Neural cell (in vitro differentiated cells): ENCODE measurements at regions not wholly inside any gene's neighbourhood (a gene's known extent, or its start where the extent isn't known, plus 50 kb on each side); places are given as distances from the start of the nearest gene placed in this dataset.

Experiments
- H2AFZ ChIP-seq: fragments of 200-600, 300-800 bp; sonication (generic), shearing (Covaris generic); 2 replicates; pipeline ENCODE4 v1.6.0; 2014; ENCODE audit warnings: low read depth, mild to moderate bottlenecking, antibody characterized with exemption, low read length, moderate library complexity
- H3F3A ChIP-seq: fragments of 200-600 bp; shearing (Covaris generic); 2 replicates; pipeline ENCODE4 v1.6.1; 2016; ENCODE audit warnings: mild to moderate bottlenecking, moderate library complexity, mixed read lengths, antibody characterized with exemption, low read length; ENCODE audit not compliant: insufficient read depth, poor library complexity, severe bottlenecking
- H3K27ac ChIP-seq: fragments of 200-600, 300-800 bp; sonication (generic), shearing (Covaris generic); 2 replicates; pipeline ENCODE4 v1.5.1; 2014; ENCODE audit warnings: mild to moderate bottlenecking, low read length, moderate library complexity
- H3K27me3 ChIP-seq: fragments of 300-800, 200-600 bp; sonication (generic), shearing (Covaris generic); 2 replicates; pipeline ENCODE4 v1.6.0; 2014; ENCODE audit warnings: mild to moderate bottlenecking, low read depth, low read length, moderate library complexity; ENCODE audit not compliant: insufficient read depth
- H3K36me3 ChIP-seq: fragments of 300-800, 200-600 bp; sonication (generic), shearing (Covaris generic); 2 replicates; pipeline ENCODE4 v1.5.1; 2014; ENCODE audit warnings: mild to moderate bottlenecking, antibody characterized with exemption, low read length, moderate library complexity; ENCODE audit not compliant: insufficient read depth
- H3K4me2 ChIP-seq: fragments of 300-800, 200-600 bp; sonication (generic), shearing (Covaris generic); 2 replicates; pipeline ENCODE4 v1.6.0; 2014; ENCODE audit warnings: mild to moderate bottlenecking, low read length
- H3K4me3 ChIP-seq: fragments of 300-800, 200-600 bp; sonication (generic), shearing (Covaris generic); 2 replicates; pipeline ENCODE4 v1.5.1; 2014; ENCODE audit warnings: mild to moderate bottlenecking, low read length, moderate library complexity
- H3K79me2 ChIP-seq: fragments of 200-600 bp; shearing (Covaris generic); replicated peaks from 2 replicates; pipeline ENCODE4 v1.6.0; 2014; ENCODE audit warnings: mild to moderate bottlenecking, low read length, moderate library complexity; ENCODE audit not compliant: insufficient read depth
- H3K9ac ChIP-seq: fragments of 300-800, 200-600 bp; sonication (generic), shearing (Covaris generic); 2 replicates; pipeline ENCODE4 v1.6.1; 2016; ENCODE audit warnings: mild to moderate bottlenecking, low read length, mixed read lengths
- H3K9me2 ChIP-seq: fragments of 200-600 bp; shearing (Covaris generic); 2 replicates; pipeline ENCODE4 v1.6.1; 2016; ENCODE audit warnings: mild to moderate bottlenecking, low read length, mixed read lengths; ENCODE audit not compliant: insufficient read depth
- H3K9me3 ChIP-seq: fragments of 200-600, 300-800 bp; sonication (generic), shearing (Covaris generic); 2 replicates; pipeline ENCODE4 v1.6.1; 2016; ENCODE audit warnings: mild to moderate bottlenecking, mixed run types, low read length, moderate library complexity, mixed read lengths
- H4K20me1 ChIP-seq: fragments of 200-600 bp; shearing (Covaris generic); 2 replicates; pipeline ENCODE4 v1.6.1; 2016; ENCODE audit warnings: mild to moderate bottlenecking, mixed run types; ENCODE audit not compliant: insufficient read depth
- EP300 ChIP-seq: fragments of 450-650 bp; conservative IDR thresholded peaks from 2 replicates; pipeline ENCODE4 v1.6.1; 2014; ENCODE audit warnings: antibody characterized with exemption, mild to moderate bottlenecking, moderate library complexity; ENCODE audit not compliant: poor library complexity, severe bottlenecking
- EZH2 ChIP-seq: fragments of 200-600, 300-800 bp; shearing (Covaris generic), sonication (generic); IDR thresholded peaks from 2 replicates; pipeline ENCODE4 v1.6.1; 2014; ENCODE audit warnings: antibody characterized with exemption, low read length, borderline replicate concordance, mild to moderate bottlenecking; ENCODE audit not compliant: insufficient read depth, poor library complexity, severe bottlenecking
- MXI1 ChIP-seq: fragments of 450-650 bp; conservative IDR thresholded peaks from 2 replicates; pipeline ENCODE4 v1.6.1; 2014; ENCODE audit warnings: antibody characterized with exemption, mild to moderate bottlenecking; ENCODE audit not compliant: poor library complexity, severe bottlenecking
- POLR2AphosphoS5 ChIP-seq: IDR thresholded peaks from 2 replicates; pipeline ENCODE4 v1.6.1; 2012
- RAD21 ChIP-seq: fragments of 450-650 bp; conservative IDR thresholded peaks from 2 replicates; pipeline ENCODE4 v1.6.1; 2014; ENCODE audit warnings: antibody characterized with exemption, mild to moderate bottlenecking, moderate library complexity
- SMC3 ChIP-seq: fragments of 450-650 bp; conservative IDR thresholded peaks from 2 replicates; pipeline ENCODE4 v1.6.1; 2014; ENCODE audit warnings: antibody characterized with exemption, mild to moderate bottlenecking, moderate library complexity; ENCODE audit not compliant: poor library complexity
- TAF1 ChIP-seq: IDR thresholded peaks from 2 replicates; pipeline ENCODE4 v1.6.1; 2012; ENCODE audit warnings: low read depth
- TF ChIP-seq, protein P1 (sequence below): IDR thresholded peaks from 2 replicates; pipeline ENCODE4 v1.6.1; 2012; ENCODE audit warnings: borderline replicate concordance
- TF ChIP-seq, protein P2 (sequence below): fragments of 450-650 bp; IDR thresholded peaks from 2 replicates; pipeline ENCODE4 v1.5.1; 2014; ENCODE audit warnings: antibody characterized with exemption, mild to moderate bottlenecking, moderate library complexity; ENCODE audit not compliant: poor library complexity, severe bottlenecking

DNA sequence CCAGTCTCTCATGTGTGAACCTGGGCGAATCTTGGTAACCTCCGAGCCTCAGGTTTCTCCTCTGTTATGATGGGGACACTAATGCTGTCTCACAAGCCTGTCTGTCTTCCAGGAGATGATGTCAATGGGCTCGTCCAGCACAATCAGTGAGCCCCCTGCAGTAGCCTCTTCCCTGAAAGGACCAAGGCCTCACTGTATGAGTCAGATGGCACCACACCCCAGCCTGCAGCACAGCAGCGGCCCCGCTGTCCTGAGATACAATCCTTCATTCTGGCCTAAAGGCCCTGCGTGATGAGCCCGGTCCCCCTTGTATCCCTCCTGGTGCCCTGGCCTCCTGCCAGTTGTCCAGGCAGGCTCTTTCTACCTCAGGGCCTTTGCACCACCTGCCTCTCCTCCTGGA is 234.4 kb downstream of the IRF8 start:
- Histone ChIP-seq H3K4me3 (no peak overlapping the region), H3K36me3 (no peaks in the 10 kb centered on the region), H3F3A (no peaks in the 10 kb centered on the region), H3K9ac (no peak overlapping the region), H4K20me1 (no peaks in the 10 kb centered on the region), H3K9me2 (no peaks in the 10 kb centered on the region), H3K79me2 (no peaks in the 10 kb centered on the region), H3K9me3 (no peaks in the 10 kb centered on the region), H3K27me3 (no peaks in the 10 kb centered on the region), H3K4me2 (no peak overlapping the region), H3K27ac (no peak overlapping the region), H2AFZ (no peak overlapping the region)
- TF ChIP-seq MXI1 = no peak
- TF ChIP-seq RAD21 = no peak
- TF ChIP-seq, protein P1, sequence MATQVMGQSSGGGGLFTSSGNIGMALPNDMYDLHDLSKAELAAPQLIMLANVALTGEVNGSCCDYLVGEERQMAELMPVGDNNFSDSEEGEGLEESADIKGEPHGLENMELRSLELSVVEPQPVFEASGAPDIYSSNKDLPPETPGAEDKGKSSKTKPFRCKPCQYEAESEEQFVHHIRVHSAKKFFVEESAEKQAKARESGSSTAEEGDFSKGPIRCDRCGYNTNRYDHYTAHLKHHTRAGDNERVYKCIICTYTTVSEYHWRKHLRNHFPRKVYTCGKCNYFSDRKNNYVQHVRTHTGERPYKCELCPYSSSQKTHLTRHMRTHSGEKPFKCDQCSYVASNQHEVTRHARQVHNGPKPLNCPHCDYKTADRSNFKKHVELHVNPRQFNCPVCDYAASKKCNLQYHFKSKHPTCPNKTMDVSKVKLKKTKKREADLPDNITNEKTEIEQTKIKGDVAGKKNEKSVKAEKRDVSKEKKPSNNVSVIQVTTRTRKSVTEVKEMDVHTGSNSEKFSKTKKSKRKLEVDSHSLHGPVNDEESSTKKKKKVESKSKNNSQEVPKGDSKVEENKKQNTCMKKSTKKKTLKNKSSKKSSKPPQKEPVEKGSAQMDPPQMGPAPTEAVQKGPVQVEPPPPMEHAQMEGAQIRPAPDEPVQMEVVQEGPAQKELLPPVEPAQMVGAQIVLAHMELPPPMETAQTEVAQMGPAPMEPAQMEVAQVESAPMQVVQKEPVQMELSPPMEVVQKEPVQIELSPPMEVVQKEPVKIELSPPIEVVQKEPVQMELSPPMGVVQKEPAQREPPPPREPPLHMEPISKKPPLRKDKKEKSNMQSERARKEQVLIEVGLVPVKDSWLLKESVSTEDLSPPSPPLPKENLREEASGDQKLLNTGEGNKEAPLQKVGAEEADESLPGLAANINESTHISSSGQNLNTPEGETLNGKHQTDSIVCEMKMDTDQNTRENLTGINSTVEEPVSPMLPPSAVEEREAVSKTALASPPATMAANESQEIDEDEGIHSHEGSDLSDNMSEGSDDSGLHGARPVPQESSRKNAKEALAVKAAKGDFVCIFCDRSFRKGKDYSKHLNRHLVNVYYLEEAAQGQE = no peak
- no peak for TF ChIP-seq TAF1
- TF ChIP-seq, protein P2, sequence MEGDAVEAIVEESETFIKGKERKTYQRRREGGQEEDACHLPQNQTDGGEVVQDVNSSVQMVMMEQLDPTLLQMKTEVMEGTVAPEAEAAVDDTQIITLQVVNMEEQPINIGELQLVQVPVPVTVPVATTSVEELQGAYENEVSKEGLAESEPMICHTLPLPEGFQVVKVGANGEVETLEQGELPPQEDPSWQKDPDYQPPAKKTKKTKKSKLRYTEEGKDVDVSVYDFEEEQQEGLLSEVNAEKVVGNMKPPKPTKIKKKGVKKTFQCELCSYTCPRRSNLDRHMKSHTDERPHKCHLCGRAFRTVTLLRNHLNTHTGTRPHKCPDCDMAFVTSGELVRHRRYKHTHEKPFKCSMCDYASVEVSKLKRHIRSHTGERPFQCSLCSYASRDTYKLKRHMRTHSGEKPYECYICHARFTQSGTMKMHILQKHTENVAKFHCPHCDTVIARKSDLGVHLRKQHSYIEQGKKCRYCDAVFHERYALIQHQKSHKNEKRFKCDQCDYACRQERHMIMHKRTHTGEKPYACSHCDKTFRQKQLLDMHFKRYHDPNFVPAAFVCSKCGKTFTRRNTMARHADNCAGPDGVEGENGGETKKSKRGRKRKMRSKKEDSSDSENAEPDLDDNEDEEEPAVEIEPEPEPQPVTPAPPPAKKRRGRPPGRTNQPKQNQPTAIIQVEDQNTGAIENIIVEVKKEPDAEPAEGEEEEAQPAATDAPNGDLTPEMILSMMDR = no peak
- TF ChIP-seq SMC3 = no peak
- no peak for TF ChIP-seq POLR2AphosphoS5
- no peak for TF ChIP-seq EP300
- no peak for TF ChIP-seq EZH2

DNA sequence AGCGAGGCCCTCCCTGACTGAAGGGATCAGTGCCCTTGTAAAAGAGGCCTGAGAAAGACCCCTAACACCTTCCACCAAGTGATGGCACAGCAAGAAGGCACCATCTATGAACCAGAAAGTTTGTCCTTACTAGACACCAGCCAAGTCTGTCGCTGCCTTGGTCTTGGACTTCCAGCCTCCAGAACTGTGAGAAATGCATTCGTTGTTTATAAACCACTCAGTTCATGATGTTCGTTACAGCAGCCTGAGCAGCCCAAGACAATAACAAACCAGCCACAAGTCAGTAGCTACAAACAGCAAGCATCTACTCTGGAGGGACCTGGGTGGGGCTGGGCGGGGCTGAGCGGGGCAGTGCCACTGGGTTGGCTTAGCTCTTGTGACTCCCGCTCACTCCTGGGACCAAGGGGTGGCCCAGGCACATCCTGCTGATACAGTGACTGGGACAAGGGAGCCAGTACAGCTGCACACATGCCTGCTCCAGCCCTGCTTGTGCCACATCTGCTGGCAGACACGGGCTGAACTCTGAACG is 234.9 kb downstream of the IRF8 start:
- H3K4me2 ChIP-seq = no peak overlapping the region
- H4K20me1 ChIP-seq = no peaks in the 10 kb centered on the region
- H3K27me3 ChIP-seq = no peaks in the 10 kb centered on the region
- no peaks in the 10 kb centered on the region for H3K9me3 ChIP-seq
- no peak overlapping the region for H2AFZ ChIP-seq
- H3F3A ChIP-seq = no peaks in the 10 kb centered on the region
- no peak overlapping the region for H3K9ac ChIP-seq
- H3K9me2 ChIP-seq = no peaks in the 10 kb centered on the region
- no peak overlapping the region for H3K4me3 ChIP-seq
- no peak for TF ChIP-seq EP300
- TF ChIP-seq, protein P1 = no peak
- TF ChIP-seq MXI1 = no peak
- TF ChIP-seq, protein P2 = no peak
- no peak for TF ChIP-seq SMC3
- no peak for TF ChIP-seq EZH2
- TF ChIP-seq POLR2AphosphoS5 = no peak
- TF ChIP-seq TAF1 = no peak
- TF ChIP-seq RAD21 = no peak
- no peak overlapping the region for H3K27ac ChIP-seq
- no peaks in the 10 kb centered on the region for H3K36me3 ChIP-seq
- H3K79me2 ChIP-seq = no peaks in the 10 kb centered on the region
